Smooth muscle cell (in vitro differentiated cells): ENCODE measurements at regions not wholly inside any gene's neighbourhood (a gene's known extent, or its start where the extent isn't known, plus 50 kb on each side); places are given as distances from the start of the nearest gene placed in this dataset.
A peak's percentile ranks its signal among the peaks of the same experiment; 100 is the strongest.

Experiments
- DNase-seq: peaks from one replicate; lab custom pipeline; 2025; ENCODE audit not compliant: unreplicated experiment; lab: John Stamatoyannopoulos, UW
- H2AFZ ChIP-seq: fragments of 200-600 bp; sonication (generic); 2 replicates; pipeline ENCODE4 v1.6.0; 2016; ENCODE audit warnings: antibody characterized with exemption, low read depth, mild to moderate bottlenecking
- H3F3A ChIP-seq: fragments of 200-600 bp; sonication (generic); 2 replicates; pipeline ENCODE4 v1.6.0; 2017; ENCODE audit warnings: antibody characterized with exemption, low read depth
- H3K27ac ChIP-seq: fragments of 200-600 bp; sonication (generic); 2 replicates; pipeline ENCODE4 v1.5.1; 2016; ENCODE audit warnings: low read depth, mild to moderate bottlenecking
- H3K27me3 ChIP-seq: fragments of 200-600 bp; sonication (generic); 2 replicates; pipeline ENCODE4 v1.6.1; 2016; ENCODE audit warnings: low read depth, mild to moderate bottlenecking
- H3K36me3 ChIP-seq: fragments of 200-600 bp; sonication (generic); 2 replicates; pipeline ENCODE4 v1.5.1; 2016; ENCODE audit warnings: low read depth
- H3K4me1 ChIP-seq: fragments of 200-600 bp; sonication (generic); 2 replicates; pipeline ENCODE4 v1.5.1; 2016; ENCODE audit warnings: low read depth
- H3K4me2 ChIP-seq: fragments of 200-600 bp; sonication (generic); 2 replicates; pipeline ENCODE4 v1.6.0; 2016; ENCODE audit warnings: mild to moderate bottlenecking
- H3K4me3 ChIP-seq: fragments of 200-600 bp; sonication (generic); 2 replicates; pipeline ENCODE4 v1.5.1; 2016; ENCODE audit warnings: mild to moderate bottlenecking
- H3K79me2 ChIP-seq: fragments of 200-600 bp; sonication (generic); 2 replicates; pipeline ENCODE4 v1.6.0; 2016; ENCODE audit warnings: low read depth, mild to moderate bottlenecking
- H3K9ac ChIP-seq: fragments of 200-600 bp; sonication (generic); 2 replicates; pipeline ENCODE4 v1.6.0; 2016; ENCODE audit warnings: low read depth
- H3K9me3 ChIP-seq: fragments of 200-600 bp; sonication (generic); replicated peaks from 2 replicates; pipeline ENCODE4 v1.5.1; 2016; ENCODE audit warnings: low read depth
- H4K20me1 ChIP-seq: fragments of 200-600 bp; sonication (generic); 2 replicates; pipeline ENCODE4 v1.6.0; 2016; ENCODE audit warnings: low read depth
- WGBS: methylation state at CpG from one replicate; pipeline ENCODE4 v1.1.7; 2016; ENCODE audit warnings: low lambda C conversion rate; 5-methylcytosine and 5-hydroxymethylcytosine counted together
- TF ChIP-seq, protein P1 (sequence below): fragments of 200-600 bp; sonication (generic); IDR thresholded peaks from 2 replicates; pipeline ENCODE4 v1.5.1; 2017; ENCODE audit warnings: borderline replicate concordance, mild to moderate bottlenecking, antibody characterized with exemption; ENCODE audit not compliant: insufficient read depth, poor library complexity, severe bottlenecking

GRCh38 chr13:73262862-73263627 is 204.2 kb downstream of the KLF5 start:
- Histone ChIP-seq H3K79me2 (no peaks in the 10 kb centered on the region), H3K27ac (no peak overlapping the region), H3K4me1 (peaks cover 11% of the 10 kb centered on the region), H3K36me3 (no peaks in the 10 kb centered on the region), H3K9me3 (no peaks in the 10 kb centered on the region), H3K4me2 (no peak overlapping the region), H3K9ac (no peak overlapping the region), H3K4me3 (no peak overlapping the region), H4K20me1 (no peaks in the 10 kb centered on the region), H3F3A (no peaks in the 10 kb centered on the region), H3K27me3 (no peaks in the 10 kb centered on the region), H2AFZ (no peak overlapping the region)
- TF ChIP-seq, protein P1, sequence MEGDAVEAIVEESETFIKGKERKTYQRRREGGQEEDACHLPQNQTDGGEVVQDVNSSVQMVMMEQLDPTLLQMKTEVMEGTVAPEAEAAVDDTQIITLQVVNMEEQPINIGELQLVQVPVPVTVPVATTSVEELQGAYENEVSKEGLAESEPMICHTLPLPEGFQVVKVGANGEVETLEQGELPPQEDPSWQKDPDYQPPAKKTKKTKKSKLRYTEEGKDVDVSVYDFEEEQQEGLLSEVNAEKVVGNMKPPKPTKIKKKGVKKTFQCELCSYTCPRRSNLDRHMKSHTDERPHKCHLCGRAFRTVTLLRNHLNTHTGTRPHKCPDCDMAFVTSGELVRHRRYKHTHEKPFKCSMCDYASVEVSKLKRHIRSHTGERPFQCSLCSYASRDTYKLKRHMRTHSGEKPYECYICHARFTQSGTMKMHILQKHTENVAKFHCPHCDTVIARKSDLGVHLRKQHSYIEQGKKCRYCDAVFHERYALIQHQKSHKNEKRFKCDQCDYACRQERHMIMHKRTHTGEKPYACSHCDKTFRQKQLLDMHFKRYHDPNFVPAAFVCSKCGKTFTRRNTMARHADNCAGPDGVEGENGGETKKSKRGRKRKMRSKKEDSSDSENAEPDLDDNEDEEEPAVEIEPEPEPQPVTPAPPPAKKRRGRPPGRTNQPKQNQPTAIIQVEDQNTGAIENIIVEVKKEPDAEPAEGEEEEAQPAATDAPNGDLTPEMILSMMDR: no peak
- DNase-seq: no peak
- WGBS: 71% methylated on average over 5 of the region's 5 CpGs

- TF ChIP-seq, protein P1: no peak
- WGBS: 49% methylated on average over 4 of the region's 4 CpGs
- Histone ChIP-seq H3K27me3 (no peaks in the 10 kb centered on the region), H3K27ac (no peak overlapping the region), H2AFZ (no peak overlapping the region), H4K20me1 (no peaks in the 10 kb centered on the region), H3K9ac (no peak overlapping the region), H3K9me3 (no peaks in the 10 kb centered on the region), H3K36me3 (no peaks in the 10 kb centered on the region), H3F3A (no peaks in the 10 kb centered on the region), H3K79me2 (no peaks in the 10 kb centered on the region), H3K4me1 (peaks cover 11% of the 10 kb centered on the region), H3K4me3 (no peak overlapping the region), H3K4me2 (no peak overlapping the region)
- no peak for DNase-seq
Observed at GRCh38 chr13:73261739-73262216, 203.0 kb downstream of the KLF5 start.

DNA sequence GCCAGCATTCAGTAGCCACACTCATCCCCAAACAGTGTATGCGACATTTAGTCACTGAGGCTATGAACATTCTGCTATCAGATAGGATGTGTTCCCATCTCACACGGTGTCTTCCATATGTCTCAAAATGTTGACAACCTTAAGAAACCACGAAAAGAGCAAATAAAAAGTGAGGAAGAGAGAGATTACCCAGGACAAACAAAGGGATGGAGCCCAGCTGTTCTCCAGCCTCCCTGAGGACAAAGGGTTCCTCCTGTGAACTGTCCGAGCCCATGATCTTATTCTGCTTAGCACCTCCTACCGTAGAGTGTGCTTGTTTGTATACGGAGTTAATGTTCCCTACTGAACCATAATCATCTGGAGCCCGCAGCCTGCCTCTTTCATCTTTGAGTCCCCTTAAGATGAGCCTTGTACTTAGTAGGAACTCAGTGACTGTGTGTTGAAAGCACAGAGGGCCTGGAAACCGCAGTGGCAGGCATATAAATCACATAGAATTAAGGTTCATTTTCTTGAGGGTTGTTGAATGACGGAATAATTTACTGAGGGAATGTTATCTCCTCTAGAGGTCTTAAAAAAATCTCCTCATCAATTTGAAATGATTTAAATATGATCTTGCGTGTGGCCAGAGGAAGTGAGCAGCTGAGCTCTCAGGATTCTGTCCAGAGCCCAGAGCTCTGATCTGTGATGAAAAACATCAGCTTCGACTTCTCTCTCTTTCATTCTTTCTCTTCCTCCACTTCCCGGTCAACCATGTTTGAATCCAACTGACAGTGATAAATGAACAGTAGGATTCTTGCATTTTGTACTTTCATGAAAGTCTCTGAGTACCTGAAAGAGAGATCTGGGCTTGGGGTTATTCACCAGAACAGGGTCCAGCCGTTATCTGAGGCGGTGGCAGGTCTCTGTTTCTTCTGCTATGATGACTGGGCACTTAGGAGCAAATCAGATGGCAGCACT is 200.5 kb downstream of the KLF5 start:
- Histone ChIP-seq H3F3A (no peaks in the 10 kb centered on the region), H3K27ac (no peak overlapping the region), H3K36me3 (no peaks in the 10 kb centered on the region), H3K79me2 (no peaks in the 10 kb centered on the region), H3K9ac (no peak overlapping the region), H3K4me3 (no peak overlapping the region), H3K4me2 (peak overlapping the region; percentile 57), H3K4me1 (peaks cover 11% of the 10 kb centered on the region), H3K9me3 (no peaks in the 10 kb centered on the region), H2AFZ (no peak overlapping the region), H3K27me3 (no peaks in the 10 kb centered on the region), H4K20me1 (no peaks in the 10 kb centered on the region)
- TF ChIP-seq, protein P1: no peak
- no peak for DNase-seq
- WGBS: 47% methylated on average over 14 of the region's 14 CpGs
